ENCODE measurements at regions not wholly inside any gene's neighbourhood (a gene's known extent, or its start where the extent isn't known, plus 50 kb on each side); places are given as distances from the start of the nearest gene placed in this dataset.

GRCh38 chr6:41428996-41429421 lies 93.6 kb downstream of the NCR2 start:
- DNase-seq (ENCODE audit: extremely low read depth in 1 of 2, low read depth in 1 of 2), result peak; percentile 17 to 61

GRCh38 chr6:41429506-41430504 lies 94.4 kb downstream of the NCR2 start:
- no peak for DNase-seq (ENCODE audit: extremely low read depth in 1 of 2, low read depth in 1 of 2)

DNA sequence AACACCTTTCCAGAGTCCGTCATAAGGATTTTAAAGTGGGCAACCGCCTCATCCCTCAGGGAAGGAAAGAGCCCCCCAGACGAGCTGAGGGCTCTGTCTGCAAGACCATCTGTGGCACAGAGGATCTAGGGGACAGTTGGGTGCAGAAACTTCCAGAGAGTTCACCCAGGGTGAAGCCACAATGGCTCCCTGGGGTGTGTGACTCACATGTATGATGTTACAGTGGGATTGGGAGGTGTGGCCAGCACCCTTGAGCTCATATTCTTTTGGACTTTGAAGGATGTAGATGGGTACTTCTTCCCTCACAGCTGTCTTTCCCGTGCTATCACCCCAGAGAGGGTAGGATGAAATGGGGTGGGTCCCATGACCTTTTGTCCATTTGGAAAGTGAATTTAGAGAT lies 95.5 kb downstream of the NCR2 start:
- DNase-seq (ENCODE audit: extremely low read depth in 1 of 2, low read depth in 1 of 2), result no peak

- no peak for DNase-seq (ENCODE audit: extremely low read depth in 1 of 2, low read depth in 1 of 2)
These were observed 96.9 kb downstream of the NCR2 start for GRCh38 chr6:41432280-41432679.

- no peak for DNase-seq (ENCODE audit: extremely low read depth in 1 of 2, low read depth in 1 of 2)
These were observed 99.5 kb downstream of the NCR2 start for GRCh38 chr6:41434803-41435481.

DNA sequence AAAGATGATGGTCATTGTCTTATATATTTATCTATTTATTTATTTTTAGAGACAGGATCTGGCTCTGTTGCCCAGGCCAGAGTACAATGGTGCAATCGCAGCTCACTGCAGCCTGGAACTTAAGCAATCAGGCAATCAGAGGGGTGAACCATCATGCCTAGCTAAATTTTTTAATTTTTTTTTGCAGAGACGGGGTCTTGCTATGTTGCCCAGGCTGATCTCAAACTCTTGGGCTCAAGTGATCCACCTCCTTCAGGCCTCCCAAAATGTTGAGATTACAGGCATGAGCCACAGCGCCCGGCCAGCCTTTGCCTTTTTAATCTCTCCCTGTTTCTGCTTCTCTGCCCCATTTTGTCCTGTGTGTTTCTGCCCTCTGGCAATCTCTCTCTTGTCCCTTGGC lies 102.2 kb downstream of the NCR2 start:
- no peak for DNase-seq (ENCODE audit: extremely low read depth in 1 of 2, low read depth in 1 of 2)

DNA sequence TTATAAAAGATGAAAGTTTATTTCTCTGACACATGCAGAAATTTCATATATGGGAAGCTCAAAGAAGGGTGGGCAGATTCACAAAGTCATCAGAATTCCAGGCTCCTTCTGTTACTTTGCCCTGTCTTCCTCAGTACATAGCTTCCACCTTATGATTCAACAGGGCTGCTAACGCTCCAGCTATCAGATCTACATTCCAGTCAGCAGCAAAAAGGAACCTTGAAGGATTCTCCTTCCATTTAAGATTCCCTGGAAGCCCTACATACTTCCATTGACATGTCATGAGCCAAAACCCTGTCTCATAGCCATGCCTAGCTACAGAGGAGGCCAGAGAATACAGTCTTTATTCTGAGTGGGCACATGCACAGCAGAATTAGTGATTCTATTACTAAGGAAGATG lies 103.3 kb downstream of the NCR2 start:
- no peak for DNase-seq (ENCODE audit: extremely low read depth in 1 of 2, low read depth in 1 of 2)

- DNase-seq (ENCODE audit: extremely low read depth in 1 of 2, low read depth in 1 of 2), result no peak
These were observed 104.4 kb downstream of the NCR2 start for GRCh38 chr6:41439524-41440418.

- DNase-seq (ENCODE audit: extremely low read depth in 1 of 2, low read depth in 1 of 2), result no peak
These were observed 105.2 kb upstream of the FOXP4 start for GRCh38 chr6:41440958-41441357.

- DNase-seq (ENCODE audit: extremely low read depth in 1 of 2, low read depth in 1 of 2), result no peak
These were observed 104.4 kb upstream of the FOXP4 start for GRCh38 chr6:41441598-41442351.

- no peak for DNase-seq (ENCODE audit: extremely low read depth in 1 of 2, low read depth in 1 of 2)
These were observed 103.9 kb upstream of the FOXP4 start for GRCh38 chr6:41442352-41442672.

DNA sequence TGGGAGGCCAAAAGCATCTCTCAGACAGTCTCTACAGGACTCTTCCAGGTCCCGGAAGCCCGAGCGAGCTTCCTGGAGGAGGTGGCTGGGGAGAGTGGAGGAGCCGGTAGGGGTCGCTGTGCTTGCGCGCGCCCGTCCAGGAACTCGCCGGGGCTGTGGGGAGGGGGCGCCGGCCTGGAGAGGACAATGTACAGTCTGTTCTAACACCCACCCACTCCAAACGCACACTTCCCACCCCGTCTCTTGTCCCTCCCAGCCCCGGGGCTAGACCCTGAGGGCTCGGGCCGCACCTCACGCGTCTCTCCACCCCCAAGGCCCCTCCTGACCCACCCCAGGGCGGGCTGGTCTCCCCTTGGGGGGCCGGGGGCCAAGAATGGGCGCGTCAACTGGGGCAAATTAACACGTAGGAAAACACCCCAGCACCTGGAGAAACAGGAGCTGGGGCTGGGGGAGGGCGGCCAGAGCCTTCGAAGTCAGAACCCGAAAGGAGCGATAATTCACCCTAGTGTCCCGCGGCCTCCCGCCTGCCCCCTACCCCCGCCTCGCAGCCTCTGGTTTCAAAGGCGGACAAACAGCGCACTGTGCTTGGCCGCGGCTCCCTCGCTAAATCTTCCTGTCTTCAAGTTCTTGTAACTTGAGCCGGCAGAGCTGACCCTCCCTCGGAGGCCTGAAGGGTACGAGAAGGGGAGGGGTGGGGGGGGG lies 103.2 kb upstream of the FOXP4 start:
- no peak for DNase-seq (ENCODE audit: extremely low read depth in 1 of 2, low read depth in 1 of 2)

DNA sequence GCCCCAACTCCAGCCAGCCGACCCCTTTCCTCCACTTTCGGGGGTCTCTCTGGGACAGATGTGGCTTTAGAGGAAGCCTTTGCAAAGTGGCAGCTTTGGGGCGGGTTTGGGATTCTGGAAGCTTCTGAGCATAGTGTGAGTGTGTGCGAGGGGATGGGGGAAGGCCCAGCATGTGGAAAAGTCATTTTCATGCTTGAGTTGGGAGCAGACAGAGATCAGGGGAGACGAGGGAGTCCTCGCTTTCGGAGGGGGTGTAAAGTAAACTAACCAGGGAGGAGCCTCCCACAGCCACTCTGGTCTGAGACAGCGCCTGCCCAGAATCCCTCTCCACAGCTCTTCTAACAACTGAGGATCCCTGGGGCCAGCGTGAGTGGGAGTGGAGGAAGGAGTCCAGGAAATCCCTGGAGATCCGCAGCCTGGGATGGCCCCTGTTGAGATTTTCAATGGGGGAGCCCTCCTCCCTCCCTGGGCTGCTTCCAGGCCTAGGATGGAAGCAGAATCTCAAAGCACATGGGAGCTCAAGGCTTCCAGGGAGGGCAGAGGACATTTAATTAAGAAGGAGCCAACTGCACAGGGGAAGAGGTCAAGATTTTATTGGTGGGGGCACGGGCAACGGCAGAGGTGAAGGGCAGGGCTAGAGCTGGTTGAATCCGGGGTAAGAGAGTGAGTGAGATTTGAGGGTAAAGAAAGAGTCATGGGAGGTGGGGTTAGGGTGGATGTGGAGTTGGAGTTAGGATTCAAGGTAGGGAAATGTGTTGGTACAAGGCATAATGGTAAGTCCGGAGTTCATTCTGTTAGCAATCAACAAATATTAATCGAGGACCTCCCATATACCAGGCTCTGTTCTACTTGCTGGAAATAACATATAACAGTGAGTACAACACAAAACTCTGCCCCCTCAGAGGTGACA lies 102.3 kb upstream of the FOXP4 start:
- no peak for DNase-seq (ENCODE audit: extremely low read depth in 1 of 2, low read depth in 1 of 2)

DNA sequence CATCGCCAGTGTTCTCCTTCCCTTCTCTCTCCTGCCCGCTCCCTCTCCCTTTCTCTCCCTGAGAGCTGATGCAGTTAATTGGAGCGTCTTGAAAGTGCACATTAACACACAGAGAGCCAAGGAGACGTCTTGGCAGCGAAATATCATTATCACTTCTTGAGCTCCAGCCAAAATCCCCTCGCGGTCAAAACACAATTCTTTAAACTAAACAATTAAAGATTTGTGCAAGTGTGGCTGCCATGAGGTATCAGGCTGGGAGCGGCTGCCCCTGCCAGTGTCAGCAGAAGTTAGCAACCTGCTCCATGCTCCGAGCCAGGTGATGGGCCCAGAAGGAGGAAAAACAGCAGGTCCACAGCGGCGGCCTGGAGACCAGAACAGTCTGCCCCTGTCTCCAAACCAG lies 100.9 kb upstream of the FOXP4 start:
- DNase-seq (ENCODE audit: extremely low read depth in 1 of 2, low read depth in 1 of 2), result no peak

- no peak for DNase-seq (ENCODE audit: extremely low read depth in 1 of 2, low read depth in 1 of 2)
These were observed 100.0 kb upstream of the FOXP4 start for GRCh38 chr6:41446132-41446531.

GRCh38 chr6:41446907-41447545 lies 99.2 kb upstream of the FOXP4 start:
- no peak for DNase-seq (ENCODE audit: extremely low read depth in 1 of 2, low read depth in 1 of 2)

- no peak for DNase-seq (ENCODE audit: extremely low read depth in 1 of 2, low read depth in 1 of 2)
These were observed 97.9 kb upstream of the FOXP4 start for GRCh38 chr6:41448256-41448655.
